NAMALWA (cell line): ENCODE measurements at regions not wholly inside any gene's neighbourhood (a gene's known extent, or its start where the extent isn't known, plus 50 kb on each side); places are given as distances from the start of the nearest gene placed in this dataset.
"Not testable (repeated sequence)": the region's sequence is repeated elsewhere in the genome, so short reads cannot be mapped to it uniquely, and the experiment has no call there.

ENCODE experiments used
- DNase-seq: peaks from one replicate; pipeline ENCODE4 v3.0.0-alpha.2; 2015; ENCODE audit warnings: low spot score

DNA sequence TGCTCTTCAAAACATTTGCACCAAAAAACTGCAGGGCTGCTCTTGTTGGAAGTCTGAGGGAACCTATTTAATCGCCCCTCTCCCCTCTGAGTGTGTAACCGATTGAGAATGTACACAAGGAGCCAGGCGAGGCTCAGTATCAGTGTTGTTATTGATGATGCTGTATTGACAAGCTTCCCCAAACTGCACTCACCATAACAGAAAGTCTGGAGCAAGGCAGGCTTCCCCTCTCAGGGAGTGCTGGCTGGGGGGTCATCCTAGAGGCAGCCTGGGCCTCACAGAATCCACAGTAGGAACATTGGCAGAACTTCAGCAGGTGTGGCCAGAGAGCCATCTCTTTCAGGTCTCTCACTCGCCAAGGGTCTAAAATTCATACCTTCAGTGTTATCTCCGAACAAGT is 58.1 kb upstream of the TUNAR start:
- DNase-seq: no peak

GRCh38 chr14:95817271-95817670 is 59.4 kb upstream of the TUNAR start:
- no peak for DNase-seq

GRCh38 chr14:95816539-95816938 is 60.1 kb upstream of the TUNAR start:
- DNase-seq: no peak

GRCh38 chr14:95815226-95815690 is 61.4 kb upstream of the TUNAR start:
- DNase-seq: no peak

DNA sequence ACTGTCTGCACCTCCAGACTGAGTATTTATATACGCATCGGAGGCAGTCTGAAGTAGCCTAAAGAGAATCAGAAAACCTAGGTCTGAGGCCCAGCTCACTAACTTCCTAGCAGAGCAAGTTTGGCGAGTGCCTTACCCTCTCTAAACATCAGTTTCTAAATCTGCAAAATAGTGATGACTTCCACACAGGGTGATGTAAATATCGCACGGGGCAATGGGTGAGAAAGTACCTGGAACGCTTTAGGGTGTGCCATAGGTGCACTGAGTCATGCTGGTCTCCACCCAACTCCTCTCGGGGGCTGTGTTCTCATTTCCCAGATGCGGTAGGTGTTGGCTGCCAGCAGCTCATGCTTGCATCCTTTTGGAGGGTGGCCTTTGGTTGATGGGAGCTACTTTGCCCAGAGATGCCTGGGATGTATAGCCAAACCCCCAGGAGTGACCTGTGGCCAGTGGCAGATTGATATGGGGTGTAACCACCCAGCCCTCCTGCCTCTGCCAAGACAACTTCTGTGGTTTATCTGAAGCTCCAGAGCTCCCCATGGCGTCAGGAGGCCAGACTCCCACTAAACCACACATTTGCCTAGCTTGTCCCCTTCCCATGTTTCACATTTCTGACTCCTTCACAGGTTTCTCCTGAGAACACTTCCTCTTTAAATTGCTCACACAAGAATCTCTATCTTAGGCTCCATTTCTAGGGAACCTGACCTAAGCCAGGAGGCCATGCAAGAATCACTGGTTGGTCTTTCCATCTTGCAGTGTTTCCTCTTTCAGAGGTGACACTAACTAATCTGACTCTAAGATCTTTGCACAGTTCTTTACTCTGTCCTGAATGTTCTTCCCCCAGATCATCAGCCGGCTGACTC is 62.0 kb upstream of the TUNAR start:
- DNase-seq: no peak

GRCh38 chr14:95811813-95812212 is 64.8 kb upstream of the TUNAR start:
- no peak for DNase-seq

DNA sequence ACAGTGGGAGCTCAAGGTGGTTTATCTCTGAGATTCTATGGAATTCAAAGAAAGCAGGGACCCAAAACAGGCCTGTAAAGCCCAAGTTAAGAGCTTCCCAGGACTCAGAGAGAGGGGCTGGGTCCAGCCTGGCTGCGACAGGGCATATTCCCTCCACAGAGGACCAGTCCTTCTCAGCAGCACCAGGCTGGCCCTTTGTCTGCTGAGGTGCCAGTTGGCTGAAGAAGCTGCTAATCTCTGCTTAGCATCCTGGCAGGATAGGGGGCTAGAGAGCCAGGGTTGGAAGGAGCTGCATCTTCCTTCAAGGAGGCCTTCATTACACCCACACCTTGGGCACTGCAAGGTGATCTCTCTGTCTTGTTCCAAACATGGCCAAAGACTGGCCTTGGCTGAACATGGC is 68.3 kb upstream of the TUNAR start:
- no peak for DNase-seq

GRCh38 chr14:95796788-95797187 is 79.8 kb upstream of the TUNAR start:
- no peak for DNase-seq

GRCh38 chr14:95787941-95788340 is 74.0 kb upstream of the TCL1A start:
- no peak for DNase-seq

DNA sequence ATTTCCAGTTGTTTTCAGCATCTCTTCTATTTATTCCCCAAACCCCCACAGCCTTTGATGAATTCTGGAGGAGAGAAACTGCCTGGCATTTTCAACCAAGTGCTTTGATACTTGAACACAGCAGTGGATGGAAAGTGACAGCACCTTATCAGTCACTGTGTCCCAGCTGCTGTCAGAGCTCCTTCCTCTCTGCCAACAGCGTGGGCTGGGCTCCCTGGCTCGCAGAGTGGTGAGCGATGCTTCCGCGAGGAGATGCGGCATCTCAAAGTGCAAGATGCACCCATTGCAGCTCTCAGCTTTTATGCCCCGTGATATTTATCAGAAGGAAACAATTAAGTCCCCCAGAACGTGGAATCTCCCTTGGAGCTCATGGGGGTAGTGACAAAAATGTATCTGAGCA is 72.6 kb upstream of the TCL1A start:
- no peak for DNase-seq

- peak; percentile 45 for DNase-seq
Observed at GRCh38 chr14:95784137-95784536, 70.2 kb upstream of the TCL1A start.

GRCh38 chr14:95776798-95777534 is 63.0 kb upstream of the TCL1A start:
- DNase-seq: no peak

DNA sequence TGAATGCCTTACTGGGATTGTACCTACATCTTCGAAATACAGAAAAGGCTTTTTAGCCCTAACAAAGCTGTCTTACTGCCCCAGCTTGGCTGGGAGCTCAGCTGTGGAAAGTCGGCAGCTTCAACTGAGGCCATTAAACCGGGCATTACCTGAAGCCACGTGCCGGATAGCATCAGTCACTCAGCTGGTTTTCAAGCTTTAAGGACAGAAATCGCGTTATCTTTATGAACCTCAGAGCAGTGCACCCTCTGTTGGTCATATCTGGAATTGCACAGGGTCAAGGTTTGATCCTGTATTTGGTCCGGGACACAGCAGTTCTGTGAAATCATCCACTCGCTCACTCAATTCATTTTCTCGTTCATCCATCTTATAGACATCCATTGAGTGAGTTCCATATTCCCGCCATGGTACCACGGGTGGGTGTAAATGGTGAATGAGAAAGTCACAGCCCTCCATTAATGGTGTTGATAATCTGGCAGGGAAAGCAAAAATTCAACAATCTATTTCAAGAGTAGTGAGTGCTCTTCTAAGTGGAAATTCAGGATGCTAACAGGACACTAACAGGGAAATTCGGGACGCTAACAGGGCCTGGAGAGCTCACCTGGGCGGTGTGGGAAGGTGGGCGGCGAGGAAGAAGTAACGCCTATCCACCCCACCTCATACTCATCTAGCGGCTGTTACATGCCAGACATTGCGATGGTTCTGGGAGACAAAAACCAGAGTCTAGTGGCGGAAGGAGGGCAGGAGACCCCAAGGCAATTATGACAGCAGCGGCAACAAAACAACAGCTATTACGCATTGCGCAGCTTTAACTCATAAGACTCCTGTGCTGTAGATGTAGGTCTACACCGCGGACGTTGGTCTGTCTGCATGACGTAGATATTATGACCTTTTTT is 60.6 kb upstream of the TCL1A start:
- peak; percentile 85 for DNase-seq

DNA sequence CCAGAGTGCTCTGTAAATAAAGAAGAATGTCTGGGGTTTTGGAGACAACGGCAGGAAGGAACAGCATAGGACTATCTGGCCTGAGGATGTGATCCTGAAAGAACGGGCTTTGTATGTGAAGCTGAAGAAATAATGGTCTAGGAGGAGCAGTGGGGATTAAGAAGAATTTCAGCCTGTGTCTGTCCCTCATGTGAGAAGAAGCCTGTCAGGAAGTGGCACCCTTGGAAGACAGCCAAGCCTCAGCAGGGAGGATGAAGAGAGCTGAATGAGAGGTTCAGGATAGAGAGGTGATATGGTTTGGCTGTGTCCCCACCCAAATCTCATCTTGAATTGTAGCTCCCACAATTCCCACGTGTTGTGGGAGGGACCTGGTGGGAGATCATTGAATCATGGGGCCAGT is 56.9 kb upstream of the TCL1A start:
- peak; percentile 18 for DNase-seq

DNA sequence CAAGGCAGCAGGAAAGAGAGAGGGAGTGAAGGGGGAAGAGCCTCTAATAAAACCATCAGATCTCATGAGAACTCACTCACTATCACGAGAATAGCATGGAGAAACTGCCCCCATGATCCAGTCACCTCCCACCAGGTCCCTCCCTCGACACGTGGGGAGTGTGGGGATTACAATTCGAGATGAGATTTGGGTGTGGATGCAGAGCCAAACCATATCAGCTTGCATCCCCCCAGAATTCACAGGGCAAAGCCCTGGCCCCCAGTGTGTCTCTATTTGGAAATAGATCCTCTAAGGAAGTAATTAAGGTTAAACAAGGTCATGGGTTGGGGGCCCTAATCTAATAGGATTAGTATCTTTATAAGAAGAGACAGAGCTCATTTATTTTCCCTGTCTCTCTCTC is 56.1 kb upstream of the TCL1A start:
- DNase-seq: no peak

- DNase-seq: not testable (repeated sequence)
Observed at GRCh38 chr14:95769431-95769830, 55.5 kb upstream of the TCL1A start.

DNA sequence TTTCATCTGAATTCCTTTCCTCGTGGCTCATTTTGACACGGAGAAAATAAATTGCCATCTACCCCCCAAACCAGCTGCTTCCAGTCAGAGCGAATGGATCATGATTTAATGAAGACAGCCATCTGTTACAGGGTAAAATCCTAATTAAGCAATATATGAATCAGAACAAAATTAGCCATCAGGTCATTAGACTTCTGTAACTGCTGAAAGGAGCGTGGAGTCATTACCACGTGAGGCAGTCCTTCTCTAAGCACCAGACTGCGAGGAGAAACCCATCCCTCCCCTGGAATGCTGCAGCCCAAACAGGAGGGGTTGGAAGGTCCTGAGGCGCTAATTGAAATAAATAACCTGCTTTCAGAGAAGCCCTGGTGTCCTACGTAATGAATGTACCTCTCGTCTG is 51.1 kb upstream of the TCL1A start:
- no peak for DNase-seq

DNA sequence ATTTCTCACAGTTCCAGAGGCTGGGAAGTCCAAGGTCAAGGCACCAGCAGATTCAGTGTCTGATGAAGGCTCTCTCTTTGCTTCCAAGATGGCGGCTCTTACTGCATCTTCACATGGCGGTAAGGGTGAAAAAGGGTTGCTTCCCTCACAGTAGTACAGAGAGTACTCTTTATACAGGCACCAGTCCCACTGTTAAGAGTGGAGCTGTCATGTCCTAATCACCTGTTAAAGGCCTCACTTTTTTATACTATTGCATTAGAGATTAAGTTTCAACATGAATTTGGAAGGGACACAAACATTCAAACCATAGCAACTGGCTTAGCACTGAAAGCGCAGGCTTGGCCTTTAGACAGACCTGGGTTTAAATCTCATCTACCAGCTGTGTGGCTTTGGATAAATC is 50.0 kb upstream of the TCL1A start:
- DNase-seq: no peak
